ENCODE measurements at regions not wholly inside any gene's neighbourhood (a gene's known extent, or its start where the extent isn't known, plus 50 kb on each side); places are given as distances from the start of the nearest gene placed in this dataset.

GRCh38 chr4:154120690-154121345 is 331.9 kb upstream of the SFRP2 start:
- no peaks in the 10 kb centered on the region for H3K4me1 Mint-ChIP-seq
- Histone ChIP-seq H3K9ac (ENCODE audit: low read length) (no peak overlapping the region), H3K4me3 (ENCODE audit: control extremely low read depth in 1 of 5, extremely low read depth in 1 of 5, insufficient read depth in 1 of 5, low read depth in 2 of 5, low read length in 4 of 5) (no peak overlapping the region), H3K4me1 (ENCODE audit: control insufficient read depth in 2 of 2, insufficient read depth in 2 of 2, low read length in 2 of 2) (no peaks in the 10 kb centered on the region), H4K20me1 (ENCODE audit: control insufficient read depth, insufficient read depth, low read length, poor library complexity, severe bottlenecking) (no peaks in the 10 kb centered on the region), H3K27ac (ENCODE audit: low read length in 2 of 2) (no peak overlapping the region), H3K9me3 (ENCODE audit: control extremely low read depth in 1 of 3, control insufficient read depth in 2 of 3, insufficient read depth in 1 of 3, low read length in 2 of 3) (peaks cover 0 to 6% (median 0%) of the 10 kb centered on the region in 3 donors), H2AFZ (ENCODE audit: insufficient read depth, low read depth, low read length, poor library complexity, severe bottlenecking) (no peak overlapping the region), H3K27me3 (replicated peaks in 1 of 4; ENCODE audit: control extremely low read depth in 1 of 4, control insufficient read depth in 3 of 4, insufficient read depth in 4 of 4, low read length in 3 of 4) (no peaks in the 10 kb centered on the region), H3K4me2 (replicated peaks; ENCODE audit: low read depth, low read length, poor library complexity, severe bottlenecking) (no peak overlapping the region), H3K79me2 (ENCODE audit: control insufficient read depth, insufficient read depth, low read length) (no peaks in the 10 kb centered on the region), H3K36me3 (replicated peaks in 1 of 2; ENCODE audit: control extremely low read depth in 1 of 2, control insufficient read depth in 1 of 2, extremely low read depth in 1 of 2, insufficient read depth in 2 of 2, low read length in 1 of 2) (no peaks in the 10 kb centered on the region)
- intact Hi-C loops (cut with micrococcal nuclease): no loop called here
- ChIA-PET POLR2A (no interaction called here), CTCF (no interaction called here)
- 33% methylated on average over 3 of the region's 4 CpGs for WGBS (ENCODE audit: insufficient coverage)
- no peak overlapping the region for H3K27ac Mint-ChIP-seq
- ATAC-seq (ENCODE audit: low read depth) (no peak), DNase-seq (no peak)
- H3K4me3 Mint-ChIP-seq: no peak overlapping the region
- H3K9me3 Mint-ChIP-seq (ENCODE audit: insufficient read depth): no peaks in the 10 kb centered on the region
- no peaks in the 10 kb centered on the region for H3K27me3 Mint-ChIP-seq
- TF ChIP-seq EZH2 (IDR thresholded peaks at IDR 0.05; ENCODE audit: borderline replicate concordance, insufficient read depth, low read depth, low read length, poor library complexity, severe bottlenecking) (no peak), CTCF (IDR thresholded peaks at IDR 0.05) (no peak)

GRCh38 chr4:154120006-154120676 is 331.3 kb upstream of the SFRP2 start:
- DNase-seq (no peak), ATAC-seq (ENCODE audit: low read depth) (no peak)
- Mint-ChIP-seq H3K27me3 (no peaks in the 10 kb centered on the region), H3K27ac (no peak overlapping the region), H3K4me3 (no peak overlapping the region), H3K4me1 (no peaks in the 10 kb centered on the region), H3K9me3 (ENCODE audit: insufficient read depth) (no peaks in the 10 kb centered on the region)
- no peaks in the 10 kb centered on the region for H4K20me1 ChIP-seq (ENCODE audit: control insufficient read depth, insufficient read depth, low read length, poor library complexity, severe bottlenecking)
- no peaks in the 10 kb centered on the region for H3K4me1 ChIP-seq (ENCODE audit: control insufficient read depth in 2 of 2, insufficient read depth in 2 of 2, low read length in 2 of 2)
- intact Hi-C loops (cut with micrococcal nuclease): no loop called here
- POLR2A ChIA-PET: no interaction called here
- CTCF ChIA-PET: no interaction called here
- WGBS (ENCODE audit: insufficient coverage): 100% methylated on average over 3 of the region's 5 CpGs
- H3K27ac ChIP-seq (ENCODE audit: low read length in 2 of 2): no peak overlapping the region
- H3K36me3 ChIP-seq (replicated peaks in 1 of 2; ENCODE audit: control extremely low read depth in 1 of 2, control insufficient read depth in 1 of 2, extremely low read depth in 1 of 2, insufficient read depth in 2 of 2, low read length in 1 of 2): no peaks in the 10 kb centered on the region
- H3K79me2 ChIP-seq (ENCODE audit: control insufficient read depth, insufficient read depth, low read length): no peaks in the 10 kb centered on the region
- H2AFZ ChIP-seq (ENCODE audit: insufficient read depth, low read depth, low read length, poor library complexity, severe bottlenecking): no peak overlapping the region
- TF ChIP-seq CTCF (IDR thresholded peaks at IDR 0.05) (no peak), EZH2 (IDR thresholded peaks at IDR 0.05; ENCODE audit: borderline replicate concordance, insufficient read depth, low read depth, low read length, poor library complexity, severe bottlenecking) (no peak)
- peaks cover 0 to 4% (median 0%) of the 10 kb centered on the region in 3 donors for H3K9me3 ChIP-seq (ENCODE audit: control extremely low read depth in 1 of 3, control insufficient read depth in 2 of 3, insufficient read depth in 1 of 3, low read length in 2 of 3)
- no peaks in the 10 kb centered on the region for H3K27me3 ChIP-seq (replicated peaks in 1 of 4; ENCODE audit: control extremely low read depth in 1 of 4, control insufficient read depth in 3 of 4, insufficient read depth in 4 of 4, low read length in 3 of 4)
- H3K4me2 ChIP-seq (replicated peaks; ENCODE audit: low read depth, low read length, poor library complexity, severe bottlenecking): no peak overlapping the region
- H3K4me3 ChIP-seq (ENCODE audit: control extremely low read depth in 1 of 5, extremely low read depth in 1 of 5, insufficient read depth in 1 of 5, low read depth in 2 of 5, low read length in 4 of 5): no peak overlapping the region
- H3K9ac ChIP-seq (ENCODE audit: low read length): no peak overlapping the region
